HUES6 (cell line): ENCODE measurements at regions not wholly inside any gene's neighbourhood (a gene's known extent, or its start where the extent isn't known, plus 50 kb on each side); places are given as distances from the start of the nearest gene placed in this dataset.

Experiments used
- H3K27ac ChIP-seq: 2 replicates; pipeline ENCODE4 v1.7.0; 2013; ENCODE audit warnings: low read depth, mild to moderate bottlenecking, low read length, inconsistent platforms
- H3K27me3 ChIP-seq: 2 replicates; pipeline ENCODE4 v1.6.1; 2013; ENCODE audit warnings: low read length; ENCODE audit not compliant: control insufficient read depth, insufficient read depth
- H3K36me3 ChIP-seq: 2 replicates; pipeline ENCODE4 v1.6.1; 2013; ENCODE audit warnings: low read length; ENCODE audit not compliant: control insufficient read depth, insufficient read depth
- H3K4me1 ChIP-seq: 2 replicates; pipeline ENCODE4 v1.6.1; 2013; ENCODE audit warnings: low read length; ENCODE audit not compliant: control insufficient read depth, insufficient read depth
- H3K4me3 ChIP-seq: 2 replicates; pipeline ENCODE4 v1.5.1; 2013; ENCODE audit warnings: low read depth, low read length
- H3K9ac ChIP-seq: one replicate; pipeline ENCODE4 v1.6.1; 2013; ENCODE audit warnings: mild to moderate bottlenecking, low read length
- H3K9me3 ChIP-seq: 2 replicates; pipeline ENCODE4 v1.6.1; 2013; ENCODE audit warnings: low read depth, low read length; ENCODE audit not compliant: control insufficient read depth, insufficient read depth

DNA sequence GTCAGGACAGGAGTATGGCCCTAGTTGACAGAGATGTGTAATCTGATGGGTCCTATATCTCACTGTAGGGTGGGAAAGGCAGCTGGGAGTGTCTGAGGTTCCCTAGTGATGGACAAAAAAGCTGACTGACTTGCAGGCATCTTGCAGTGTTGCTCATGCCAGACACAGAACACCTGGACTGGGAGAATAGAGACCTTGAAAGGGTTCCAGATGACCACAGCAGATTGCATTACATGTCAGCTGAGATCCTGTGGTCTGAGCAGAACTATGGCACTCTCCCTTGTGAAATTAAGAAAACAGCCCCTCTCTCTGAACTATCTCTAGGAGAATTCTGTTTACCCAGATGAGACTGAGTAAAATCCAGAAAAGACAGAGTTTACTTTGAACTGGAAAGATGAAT, 212.6 kb upstream of the MAN1A1 start:
- Histone ChIP-seq H3K27ac (no peak overlapping the region), H3K9me3 (no peaks in the 10 kb centered on the region), H3K27me3 (no peaks in the 10 kb centered on the region), H3K4me1 (no peaks in the 10 kb centered on the region), H3K9ac (no peak overlapping the region), H3K4me3 (no peak overlapping the region), H3K36me3 (no peaks in the 10 kb centered on the region)

GRCh38 chr6:119559586-119559985, 210.0 kb upstream of the MAN1A1 start:
- Histone ChIP-seq H3K9me3 (0 out of 2 replicates have a peak, but pooled peaks cover 4% of the 10 kb centered on the region), H3K4me3 (no peak overlapping the region), H3K4me1 (no peaks in the 10 kb centered on the region), H3K27me3 (no peaks in the 10 kb centered on the region), H3K9ac (no peak overlapping the region), H3K27ac (no peak overlapping the region), H3K36me3 (no peaks in the 10 kb centered on the region)

DNA sequence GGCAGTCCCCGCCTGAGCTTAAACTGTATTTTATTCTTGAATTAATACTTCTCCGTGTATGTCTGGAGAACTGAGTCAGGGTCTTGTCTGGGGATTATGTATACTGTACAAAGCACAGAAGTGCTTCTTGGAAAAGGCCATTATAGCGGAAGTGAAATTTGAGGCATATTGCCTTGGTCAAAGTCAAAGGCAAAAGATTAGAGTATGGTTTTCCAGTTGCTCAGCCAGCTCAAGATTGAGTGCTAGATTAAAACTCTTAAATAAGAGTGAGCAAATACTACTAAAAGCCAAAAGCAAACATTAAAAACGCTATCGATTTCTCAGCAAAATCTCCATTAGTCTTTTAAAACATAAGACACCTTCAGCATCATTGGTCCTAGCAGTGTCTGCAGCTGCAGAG, 207.7 kb upstream of the MAN1A1 start:
- Histone ChIP-seq H3K27me3 (no peaks in the 10 kb centered on the region), H3K4me3 (no peak overlapping the region), H3K4me1 (no peaks in the 10 kb centered on the region), H3K9ac (no peak overlapping the region), H3K9me3 (peaks cover 14% of the 10 kb centered on the region; the same call in 1 of the 2 replicates), H3K27ac (no peak overlapping the region), H3K36me3 (no peaks in the 10 kb centered on the region)

DNA sequence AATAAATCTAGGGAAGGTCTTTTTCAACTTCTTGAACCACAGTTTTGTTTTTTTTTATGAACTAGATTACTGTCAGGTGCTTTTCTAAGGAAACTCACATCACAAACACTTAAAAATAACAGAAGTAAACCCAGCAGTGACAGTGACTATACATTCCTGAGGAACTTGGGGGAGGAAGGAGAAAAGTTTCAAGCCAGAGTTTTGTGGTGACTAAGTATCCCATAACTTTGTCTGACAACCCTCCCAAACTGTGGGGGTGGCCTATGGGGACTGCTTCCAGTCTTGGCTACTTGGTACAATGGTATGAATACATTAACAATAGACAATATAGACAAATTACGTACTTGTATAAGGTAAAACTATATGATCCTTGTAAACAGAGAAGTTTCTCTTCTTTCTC, 202.5 kb upstream of the MAN1A1 start:
- H3K4me1 ChIP-seq = peaks cover 2% of the 10 kb centered on the region; the same call in 1 of the 2 replicates
- no peaks in the 10 kb centered on the region for H3K27me3 ChIP-seq
- H3K9me3 ChIP-seq = peaks cover 14% of the 10 kb centered on the region; the same call in 1 of the 2 replicates
- H3K27ac ChIP-seq = no peak overlapping the region
- H3K36me3 ChIP-seq = no peaks in the 10 kb centered on the region
- no peak overlapping the region for H3K4me3 ChIP-seq
- H3K9ac ChIP-seq = no peak overlapping the region

DNA sequence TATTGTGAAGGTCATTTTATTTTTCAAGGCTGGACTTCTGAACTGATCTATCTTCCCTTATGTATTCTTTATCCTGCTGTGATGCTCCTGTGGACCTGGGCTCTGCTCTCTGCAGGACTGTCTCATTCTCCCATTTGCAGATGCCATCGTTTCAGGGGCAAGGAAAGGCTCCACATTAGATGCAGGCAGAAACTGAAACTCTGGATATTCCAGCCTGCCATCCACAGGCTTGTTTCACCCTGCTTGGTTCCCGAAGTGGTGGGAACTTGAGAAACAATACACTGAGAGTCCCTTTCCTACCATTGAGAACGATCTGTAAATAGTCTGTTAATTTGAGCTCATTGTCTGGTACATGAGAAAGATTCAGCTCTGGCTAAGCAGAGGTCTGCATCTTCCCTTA, 197.5 kb upstream of the MAN1A1 start:
- Histone ChIP-seq H3K9me3 (no peaks in the 10 kb centered on the region), H3K4me1 (peaks cover 3% of the 10 kb centered on the region; the same call in 1 of the 2 replicates), H3K36me3 (no peaks in the 10 kb centered on the region), H3K27ac (no peak overlapping the region), H3K27me3 (no peaks in the 10 kb centered on the region), H3K4me3 (no peak overlapping the region), H3K9ac (no peak overlapping the region)

DNA sequence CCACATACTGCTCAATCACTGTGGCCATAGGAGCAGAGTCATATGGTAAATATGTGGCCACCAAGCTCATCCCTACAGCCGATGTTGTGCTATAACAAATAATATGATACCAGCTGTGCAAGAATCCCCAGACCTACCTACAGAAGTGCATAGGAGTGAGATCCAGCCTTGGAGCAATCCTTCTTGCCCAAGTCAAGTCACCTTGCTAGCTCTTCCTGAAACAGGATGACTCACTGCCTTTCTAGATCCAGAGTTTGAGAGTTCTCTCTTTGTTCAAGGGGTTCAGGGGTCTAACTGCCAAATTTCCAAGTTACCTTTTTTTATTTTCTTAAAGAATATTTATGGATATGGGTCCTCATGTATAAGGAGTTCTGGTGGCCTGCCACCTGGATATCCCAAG, 195.7 kb upstream of the MAN1A1 start:
- H3K36me3 ChIP-seq = no peaks in the 10 kb centered on the region
- peaks cover 3% of the 10 kb centered on the region; the same call in 1 of the 2 replicates for H3K4me1 ChIP-seq
- no peak overlapping the region for H3K9ac ChIP-seq
- H3K27me3 ChIP-seq = no peaks in the 10 kb centered on the region
- no peak overlapping the region for H3K4me3 ChIP-seq
- no peaks in the 10 kb centered on the region for H3K9me3 ChIP-seq
- H3K27ac ChIP-seq = no peak overlapping the region

GRCh38 chr6:119544325-119545175, 195.0 kb upstream of the MAN1A1 start:
- peaks cover 3% of the 10 kb centered on the region; the same call in 1 of the 2 replicates for H3K4me1 ChIP-seq
- no peaks in the 10 kb centered on the region for H3K36me3 ChIP-seq
- H3K9me3 ChIP-seq = no peaks in the 10 kb centered on the region; the same call in 1 of the 2 replicates
- no peaks in the 10 kb centered on the region for H3K27me3 ChIP-seq
- no peak overlapping the region for H3K27ac ChIP-seq
- H3K9ac ChIP-seq = no peak overlapping the region
- no peak overlapping the region for H3K4me3 ChIP-seq

DNA sequence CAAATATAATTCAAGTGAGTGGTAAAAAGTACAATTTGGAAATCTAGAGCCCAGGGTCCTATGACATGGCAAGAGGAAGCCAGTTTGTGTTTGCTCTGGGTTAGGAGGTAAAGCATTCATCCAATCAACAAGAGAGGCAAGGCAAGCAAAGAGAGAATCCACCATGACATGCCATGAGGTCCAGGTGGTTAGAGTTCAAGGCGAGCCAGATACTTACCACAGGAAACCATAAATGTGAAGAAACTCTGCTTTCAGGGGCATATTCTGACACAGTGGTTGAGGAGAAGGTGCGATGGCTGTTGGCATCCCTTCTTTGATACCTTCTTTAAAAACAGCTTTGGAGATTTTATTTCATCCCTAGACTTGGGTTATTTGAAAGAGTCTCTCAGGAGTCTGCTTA, 193.8 kb upstream of the MAN1A1 start:
- no peaks in the 10 kb centered on the region for H3K36me3 ChIP-seq
- no peak overlapping the region for H3K27ac ChIP-seq
- H3K4me3 ChIP-seq = no peak overlapping the region
- no peaks in the 10 kb centered on the region for H3K27me3 ChIP-seq
- H3K9ac ChIP-seq = no peak overlapping the region
- H3K4me1 ChIP-seq = peaks cover 3% of the 10 kb centered on the region; the same call in 1 of the 2 replicates
- no peaks in the 10 kb centered on the region; the same call in 1 of the 2 replicates for H3K9me3 ChIP-seq

GRCh38 chr6:119542037-119542436, 192.5 kb upstream of the MAN1A1 start:
- Histone ChIP-seq H3K9me3 (no peaks in the 10 kb centered on the region; the same call in 1 of the 2 replicates), H3K4me1 (peaks cover under 1% of the 10 kb centered on the region; the same call in 1 of the 2 replicates), H3K36me3 (no peaks in the 10 kb centered on the region), H3K27ac (no peak overlapping the region), H3K27me3 (no peaks in the 10 kb centered on the region), H3K4me3 (no peak overlapping the region), H3K9ac (no peak overlapping the region)

- Histone ChIP-seq H3K9me3 (no peaks in the 10 kb centered on the region; the same call in 1 of the 2 replicates), H3K27ac (no peak overlapping the region), H3K9ac (no peak overlapping the region), H3K27me3 (no peaks in the 10 kb centered on the region), H3K4me3 (no peak overlapping the region), H3K36me3 (no peaks in the 10 kb centered on the region), H3K4me1 (no peaks in the 10 kb centered on the region)
These were observed 191.8 kb upstream of the MAN1A1 start for GRCh38 chr6:119541132-119541905.

GRCh38 chr6:119540417-119540816, 190.9 kb upstream of the MAN1A1 start:
- Histone ChIP-seq H3K9ac (no peak overlapping the region), H3K9me3 (no peaks in the 10 kb centered on the region; the same call in 1 of the 2 replicates)

More at GRCh38 chr6:119540417-119540816, 190.9 kb upstream of the MAN1A1 start:
- Histone ChIP-seq H3K27me3 (no peaks in the 10 kb centered on the region), H3K4me3 (no peak overlapping the region), H3K4me1 (no peaks in the 10 kb centered on the region), H3K27ac (no peak overlapping the region), H3K36me3 (no peaks in the 10 kb centered on the region)
